HG03135 (cell line): ENCODE measurements at regions not wholly inside any gene's neighbourhood (a gene's known extent, or its start where the extent isn't known, plus 50 kb on each side); places are given as distances from the start of the nearest gene placed in this dataset.

Experiments
- ATAC-seq: cut with Tn5 transposase; IDR thresholded peaks from one replicate; pipeline ENCODE4 v1.9.1; 2021; ENCODE audit warnings: mild to moderate bottlenecking, moderate library complexity; ENCODE audit not compliant: unreplicated experiment

- ATAC-seq: no peak
These were observed 391.9 kb upstream of the NPVF start for GRCh38 chr7:25619963-25620799.

GRCh38 chr7:25621993-25622392 lies 393.7 kb upstream of the NPVF start:
- ATAC-seq: no peak

GRCh38 chr7:25622695-25623094 lies 394.4 kb upstream of the NPVF start:
- ATAC-seq: no peak

GRCh38 chr7:25624051-25624450 lies 395.8 kb upstream of the NPVF start:
- ATAC-seq: no peak

GRCh38 chr7:25624833-25625232 lies 396.5 kb upstream of the NPVF start:
- no peak for ATAC-seq

GRCh38 chr7:25625306-25625992 lies 397.2 kb upstream of the NPVF start:
- ATAC-seq: no peak

- ATAC-seq: no peak
These were observed 398.3 kb upstream of the NPVF start for GRCh38 chr7:25626451-25627131.

GRCh38 chr7:25628446-25628845 lies 400.2 kb upstream of the NPVF start:
- ATAC-seq: no peak

- no peak for ATAC-seq
These were observed 404.3 kb upstream of the NPVF start for GRCh38 chr7:25632616-25633015.

GRCh38 chr7:25633426-25634036 lies 405.2 kb upstream of the NPVF start:
- ATAC-seq: no peak

GRCh38 chr7:25636168-25636567 lies 407.9 kb upstream of the NPVF start:
- ATAC-seq: no peak

GRCh38 chr7:25636871-25637283 lies 408.6 kb upstream of the NPVF start:
- ATAC-seq: no peak

GRCh38 chr7:25638068-25638467 lies 409.8 kb upstream of the NPVF start:
- no peak for ATAC-seq

GRCh38 chr7:25638590-25639244 lies 410.4 kb upstream of the NPVF start:
- ATAC-seq: no peak

- ATAC-seq: no peak
These were observed 414.6 kb upstream of the NPVF start for GRCh38 chr7:25642849-25643248.

GRCh38 chr7:25643286-25643685 lies 415.0 kb upstream of the NPVF start:
- no peak for ATAC-seq

- ATAC-seq: no peak
These were observed 415.6 kb upstream of the NPVF start for GRCh38 chr7:25643770-25644394.

- ATAC-seq: no peak
These were observed 418.6 kb upstream of the NPVF start for GRCh38 chr7:25646726-25647413.

GRCh38 chr7:25647872-25648271 lies 419.6 kb upstream of the NPVF start:
- no peak for ATAC-seq

- ATAC-seq: no peak
These were observed 424.1 kb upstream of the NPVF start for GRCh38 chr7:25652366-25652765.
